ENCODE measurements at regions not wholly inside any gene's neighbourhood (a gene's known extent, or its start where the extent isn't known, plus 50 kb on each side); places are given as distances from the start of the nearest gene placed in this dataset.

DNA sequence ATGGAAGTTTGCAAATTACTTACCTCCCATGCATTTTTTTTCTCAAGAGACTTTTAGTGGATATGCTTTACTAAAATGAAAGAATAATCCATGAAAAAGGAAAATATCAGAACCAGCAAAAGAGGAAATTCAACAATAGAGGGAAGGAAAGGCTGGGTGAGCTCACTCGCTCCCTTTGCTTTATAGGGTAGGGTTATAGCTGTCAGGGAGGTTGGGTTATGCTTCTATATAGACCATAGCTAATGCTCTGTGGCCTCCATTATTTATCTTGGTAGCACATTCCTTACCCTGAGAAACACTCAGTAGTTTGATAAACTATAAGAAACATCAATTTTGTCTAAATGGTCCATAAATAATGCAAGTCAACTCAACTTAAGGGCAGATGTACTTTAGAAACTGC is 215.9 kb upstream of the FAR2 start:
- no peaks in the 10 kb centered on the region for H3K27me3 Mint-ChIP-seq (ENCODE audit: low read depth, poor library complexity)
- TF ChIP-seq CTCF (IDR thresholded peaks at IDR 0.05) = no peak
- no peak overlapping the region for H3K4me3 Mint-ChIP-seq
- H3K27ac Mint-ChIP-seq = no peak overlapping the region
- no peaks in the 10 kb centered on the region for H3K36me3 Mint-ChIP-seq (ENCODE audit: low read depth)
- peaks cover 29% of the 10 kb centered on the region for H3K4me1 Mint-ChIP-seq
- DNase-seq = no peak
- no peaks in the 10 kb centered on the region for H3K9me3 Mint-ChIP-seq

- Mint-ChIP-seq H3K36me3 (ENCODE audit: low read depth) (no peaks in the 10 kb centered on the region), H3K27ac (no peak overlapping the region), H3K9me3 (no peaks in the 10 kb centered on the region), H3K27me3 (ENCODE audit: low read depth, poor library complexity) (no peaks in the 10 kb centered on the region), H3K4me1 (peaks cover 37% of the 10 kb centered on the region), H3K4me3 (no peak overlapping the region)
- no peak for TF ChIP-seq CTCF (IDR thresholded peaks at IDR 0.05)
- no peak for DNase-seq
Measured at GRCh38 chr12:28933864-28934527, 215.1 kb upstream of the FAR2 start.

DNA sequence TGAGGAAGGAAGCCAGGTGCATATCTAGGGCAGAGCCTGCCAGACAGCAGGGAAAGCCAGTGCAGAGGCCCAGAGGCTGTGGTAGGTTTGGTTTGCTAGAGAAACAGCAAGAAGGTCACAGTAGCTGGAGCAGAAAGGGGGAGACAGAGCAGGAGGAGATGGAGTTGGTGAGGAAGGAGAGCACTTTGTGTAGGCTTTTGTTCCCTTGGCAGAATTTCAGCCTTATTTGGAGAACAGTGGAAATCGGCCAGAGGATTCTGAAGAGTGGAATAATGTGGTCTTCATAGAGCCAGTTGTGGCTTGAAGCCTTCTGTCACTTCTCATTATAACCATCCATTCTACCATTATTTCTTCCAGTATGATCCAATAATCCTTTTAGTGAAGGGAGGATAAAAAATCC is 212.9 kb upstream of the FAR2 start:
- no peak overlapping the region for H3K27ac Mint-ChIP-seq
- peaks cover 47% of the 10 kb centered on the region for H3K4me1 Mint-ChIP-seq
- no peak for DNase-seq
- H3K36me3 Mint-ChIP-seq (ENCODE audit: low read depth) = no peaks in the 10 kb centered on the region
- H3K27me3 Mint-ChIP-seq (ENCODE audit: low read depth, poor library complexity) = no peaks in the 10 kb centered on the region
- no peaks in the 10 kb centered on the region for H3K9me3 Mint-ChIP-seq
- TF ChIP-seq CTCF (IDR thresholded peaks at IDR 0.05) = no peak
- no peak overlapping the region for H3K4me3 Mint-ChIP-seq

DNA sequence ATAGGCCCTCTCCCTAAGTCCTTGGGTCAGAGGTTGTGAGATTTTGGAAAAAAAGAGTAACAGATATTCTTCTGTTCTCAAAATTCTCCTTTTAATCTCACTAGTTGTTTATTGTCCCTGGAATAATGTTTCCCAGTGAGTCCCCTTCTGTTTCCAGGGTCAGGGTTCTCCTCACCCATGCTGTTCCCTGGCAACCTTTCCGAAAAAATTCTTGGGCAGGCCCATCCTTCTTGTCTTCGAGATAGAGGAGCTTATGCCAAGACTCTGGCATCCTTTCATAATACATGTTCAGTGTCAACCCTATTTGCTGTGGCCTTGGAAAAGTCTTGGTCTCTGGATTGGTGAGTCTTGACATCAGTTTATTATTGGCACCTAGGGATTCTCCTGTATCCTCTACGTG is 212.4 kb upstream of the FAR2 start:
- peak overlapping the region; percentile 86 for H3K27ac Mint-ChIP-seq
- H3K4me1 Mint-ChIP-seq = peaks cover 47% of the 10 kb centered on the region
- DNase-seq = no peak
- H3K27me3 Mint-ChIP-seq (ENCODE audit: low read depth, poor library complexity) = no peaks in the 10 kb centered on the region
- H3K9me3 Mint-ChIP-seq = no peaks in the 10 kb centered on the region
- no peak for TF ChIP-seq CTCF (IDR thresholded peaks at IDR 0.05)
- H3K4me3 Mint-ChIP-seq = peak overlapping the region; percentile 22
- H3K36me3 Mint-ChIP-seq (ENCODE audit: low read depth) = no peaks in the 10 kb centered on the region

- no peak overlapping the region for H3K4me3 Mint-ChIP-seq
- TF ChIP-seq CTCF (IDR thresholded peaks at IDR 0.05) = no peak
- no peak overlapping the region for H3K27ac Mint-ChIP-seq
- peaks cover 47% of the 10 kb centered on the region for H3K4me1 Mint-ChIP-seq
- no peak for DNase-seq
- H3K9me3 Mint-ChIP-seq = no peaks in the 10 kb centered on the region
- no peaks in the 10 kb centered on the region for H3K27me3 Mint-ChIP-seq (ENCODE audit: low read depth, poor library complexity)
- no peaks in the 10 kb centered on the region for H3K36me3 Mint-ChIP-seq (ENCODE audit: low read depth)
Measured at GRCh38 chr12:28937196-28937595, 211.9 kb upstream of the FAR2 start.

DNA sequence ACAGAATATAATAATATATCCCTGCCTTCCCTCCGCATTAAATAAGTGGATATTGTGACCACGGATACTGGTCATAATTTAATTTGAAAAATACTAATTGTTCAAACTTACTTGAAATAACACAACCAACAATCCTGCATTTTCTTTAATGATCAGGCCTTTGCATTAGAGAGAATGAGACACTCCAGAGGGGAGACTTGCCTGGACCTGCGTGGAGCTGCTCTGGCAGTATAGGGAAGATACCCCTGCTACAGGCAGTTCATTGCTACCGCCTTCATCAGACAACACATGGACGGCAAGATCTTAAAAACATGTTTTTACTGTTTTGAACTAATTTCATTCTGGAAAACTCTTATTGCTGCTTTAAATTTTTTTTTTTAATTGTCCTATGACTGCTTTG is 211.0 kb upstream of the FAR2 start:
- peak overlapping the region; percentile 30 for H3K27ac Mint-ChIP-seq
- TF ChIP-seq CTCF (IDR thresholded peaks at IDR 0.05) = no peak
- no peaks in the 10 kb centered on the region for H3K9me3 Mint-ChIP-seq
- H3K36me3 Mint-ChIP-seq (ENCODE audit: low read depth) = no peaks in the 10 kb centered on the region
- no peak for DNase-seq
- peak overlapping the region; percentile 6 for H3K4me3 Mint-ChIP-seq
- H3K27me3 Mint-ChIP-seq (ENCODE audit: low read depth, poor library complexity) = no peaks in the 10 kb centered on the region
- peaks cover 47% of the 10 kb centered on the region for H3K4me1 Mint-ChIP-seq

Data from nephron progenitor cell (in vitro differentiated cells).